ENCODE measurements at regions not wholly inside any gene's neighbourhood (a gene's known extent, or its start where the extent isn't known, plus 50 kb on each side); places are given as distances from the start of the nearest gene placed in this dataset.

DNA sequence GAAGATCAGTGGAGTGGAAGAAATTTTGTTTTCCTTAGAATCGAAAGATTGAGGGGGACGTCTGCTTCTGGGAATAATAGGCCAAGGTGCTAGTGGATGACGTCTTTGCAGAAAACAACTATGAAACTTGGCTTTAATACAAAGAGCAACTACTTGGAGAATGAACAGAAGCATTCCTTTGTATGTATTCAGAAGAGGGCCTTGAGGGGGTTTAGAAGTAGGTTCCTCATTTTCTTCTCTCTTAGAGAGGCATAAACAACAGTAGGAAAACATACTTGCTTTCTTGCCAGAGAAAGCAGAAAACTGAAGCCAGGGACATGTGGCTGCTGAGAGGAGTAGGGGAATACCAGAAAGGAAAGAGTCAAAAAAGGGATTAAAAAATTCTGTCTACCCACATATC is 167.8 kb downstream of the ZNF330 start:
- TF ChIP-seq, protein P1, sequence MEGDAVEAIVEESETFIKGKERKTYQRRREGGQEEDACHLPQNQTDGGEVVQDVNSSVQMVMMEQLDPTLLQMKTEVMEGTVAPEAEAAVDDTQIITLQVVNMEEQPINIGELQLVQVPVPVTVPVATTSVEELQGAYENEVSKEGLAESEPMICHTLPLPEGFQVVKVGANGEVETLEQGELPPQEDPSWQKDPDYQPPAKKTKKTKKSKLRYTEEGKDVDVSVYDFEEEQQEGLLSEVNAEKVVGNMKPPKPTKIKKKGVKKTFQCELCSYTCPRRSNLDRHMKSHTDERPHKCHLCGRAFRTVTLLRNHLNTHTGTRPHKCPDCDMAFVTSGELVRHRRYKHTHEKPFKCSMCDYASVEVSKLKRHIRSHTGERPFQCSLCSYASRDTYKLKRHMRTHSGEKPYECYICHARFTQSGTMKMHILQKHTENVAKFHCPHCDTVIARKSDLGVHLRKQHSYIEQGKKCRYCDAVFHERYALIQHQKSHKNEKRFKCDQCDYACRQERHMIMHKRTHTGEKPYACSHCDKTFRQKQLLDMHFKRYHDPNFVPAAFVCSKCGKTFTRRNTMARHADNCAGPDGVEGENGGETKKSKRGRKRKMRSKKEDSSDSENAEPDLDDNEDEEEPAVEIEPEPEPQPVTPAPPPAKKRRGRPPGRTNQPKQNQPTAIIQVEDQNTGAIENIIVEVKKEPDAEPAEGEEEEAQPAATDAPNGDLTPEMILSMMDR (IDR thresholded peaks at IDR 0.05): no peak
- no peak for TF ChIP-seq POLR2A (IDR thresholded peaks at IDR 0.05)
